HG03139 (cell line): ENCODE measurements at regions not wholly inside any gene's neighbourhood (a gene's known extent, or its start where the extent isn't known, plus 50 kb on each side); places are given as distances from the start of the nearest gene placed in this dataset.
"Not testable (repeated sequence)": the region's sequence is repeated elsewhere in the genome, so short reads cannot be mapped to it uniquely, and the experiment has no call there.

Source experiments
- ATAC-seq: cut with Tn5 transposase; IDR thresholded peaks from one replicate; pipeline ENCODE4 v1.9.1; 2021; ENCODE audit not compliant: unreplicated experiment

- no peak for ATAC-seq
Measured at GRCh38 chr1:60950224-60951063, 131.9 kb upstream of the NFIA start.

GRCh38 chr1:60949826-60950197 is 132.5 kb upstream of the NFIA start:
- no peak for ATAC-seq

GRCh38 chr1:60949154-60949825 is 133.1 kb upstream of the NFIA start:
- no peak for ATAC-seq

- no peak for ATAC-seq
Measured at GRCh38 chr1:60948486-60948885, 133.9 kb upstream of the NFIA start.

GRCh38 chr1:60947367-60947766 is 135.0 kb upstream of the NFIA start:
- ATAC-seq = no peak

- no peak for ATAC-seq
Measured at GRCh38 chr1:60942896-60943638, 139.3 kb upstream of the NFIA start.

GRCh38 chr1:60942291-60942690 is 140.1 kb upstream of the NFIA start:
- ATAC-seq = no peak

GRCh38 chr1:60940685-60941084 is 141.7 kb upstream of the NFIA start:
- ATAC-seq = not testable (repeated sequence)

- ATAC-seq = no peak
Measured at GRCh38 chr1:60937720-60938119, 144.6 kb upstream of the NFIA start.

- no peak for ATAC-seq
Measured at GRCh38 chr1:60936591-60937342, 145.6 kb upstream of the NFIA start.

- ATAC-seq = no peak
Measured at GRCh38 chr1:60936163-60936562, 146.2 kb upstream of the NFIA start.

GRCh38 chr1:60935599-60936110 is 146.7 kb upstream of the NFIA start:
- no peak for ATAC-seq

- no peak for ATAC-seq
Measured at GRCh38 chr1:60930130-60930529, 152.2 kb upstream of the NFIA start.

- ATAC-seq = no peak
Measured at GRCh38 chr1:60924964-60925798, 157.2 kb upstream of the NFIA start.

- ATAC-seq = no peak
Measured at GRCh38 chr1:60924165-60924564, 158.2 kb upstream of the NFIA start.

- no peak for ATAC-seq
Measured at GRCh38 chr1:60923389-60924087, 158.8 kb upstream of the NFIA start.

- ATAC-seq = no peak
Measured at GRCh38 chr1:60922304-60922703, 160.1 kb upstream of the NFIA start.

GRCh38 chr1:60921175-60921574 is 161.2 kb upstream of the NFIA start:
- ATAC-seq = no peak

- ATAC-seq = no peak
Measured at GRCh38 chr1:60920561-60920960, 161.8 kb upstream of the NFIA start.
